NOMO-1 (cell line): ENCODE measurements at regions not wholly inside any gene's neighbourhood (a gene's known extent, or its start where the extent isn't known, plus 50 kb on each side); places are given as distances from the start of the nearest gene placed in this dataset.

Experiments
- DNase-seq, 2 experiments: peaks; one replicate each; lab custom pipeline; 2025; ENCODE audit not compliant: unreplicated experiment in 2 of 2; lab: John Stamatoyannopoulos, UW

- DNase-seq, result no peak
Measured at GRCh38 chr2:65807942-65808341, 375.5 kb upstream of the SPRED2 start.

- DNase-seq, result no peak
Measured at GRCh38 chr2:65804777-65805176, 372.4 kb upstream of the SPRED2 start.

GRCh38 chr2:65802298-65802942 lies 370.0 kb upstream of the SPRED2 start:
- DNase-seq, result no peak

- DNase-seq, result no peak
Measured at GRCh38 chr2:65800998-65801397, 368.6 kb upstream of the SPRED2 start.

GRCh38 chr2:65799141-65799854 lies 366.9 kb upstream of the SPRED2 start:
- no peak for DNase-seq

- no peak for DNase-seq
Measured at GRCh38 chr2:65798641-65799040, 366.2 kb upstream of the SPRED2 start.

- DNase-seq, result no peak
Measured at GRCh38 chr2:65794994-65795393, 362.6 kb upstream of the SPRED2 start.

- no peak for DNase-seq
Measured at GRCh38 chr2:65791404-65791975, 359.1 kb upstream of the SPRED2 start.

GRCh38 chr2:65790676-65790935 lies 358.2 kb upstream of the SPRED2 start:
- no peak for DNase-seq

- no peak for DNase-seq
Measured at GRCh38 chr2:65789923-65790675, 357.7 kb upstream of the SPRED2 start.

- DNase-seq, result no peak
Measured at GRCh38 chr2:65788556-65788955, 356.2 kb upstream of the SPRED2 start.

- no peak for DNase-seq
Measured at GRCh38 chr2:65786765-65787164, 354.4 kb upstream of the SPRED2 start.

- DNase-seq, result no peak
Measured at GRCh38 chr2:65786007-65786717, 353.8 kb upstream of the SPRED2 start.

GRCh38 chr2:65782996-65783650 lies 350.7 kb upstream of the SPRED2 start:
- DNase-seq, result no peak

- no peak for DNase-seq
Measured at GRCh38 chr2:65782186-65782585, 349.8 kb upstream of the SPRED2 start.

- DNase-seq, result no peak
Measured at GRCh38 chr2:65781756-65782155, 349.4 kb upstream of the SPRED2 start.

- no peak for DNase-seq
Measured at GRCh38 chr2:65779021-65779420, 346.6 kb upstream of the SPRED2 start.

- no peak for DNase-seq
Measured at GRCh38 chr2:65778137-65778536, 345.7 kb upstream of the SPRED2 start.

GRCh38 chr2:65775839-65776238 lies 343.4 kb upstream of the SPRED2 start:
- no peak for DNase-seq

GRCh38 chr2:65767946-65768345 lies 335.5 kb upstream of the SPRED2 start:
- DNase-seq, result no peak
